ENCODE measurements at regions not wholly inside any gene's neighbourhood (a gene's known extent, or its start where the extent isn't known, plus 50 kb on each side); places are given as distances from the start of the nearest gene placed in this dataset.

- H3K4me1 ChIP-seq (ENCODE audit: control insufficient read depth, insufficient read depth, low read length, poor library complexity, severe bottlenecking) = peaks cover 8% of the 10 kb centered on the region
- H3K27ac ChIP-seq (ENCODE audit: insufficient read depth, low read length, poor library complexity, severe bottlenecking) = no peak overlapping the region
- H3K9me3 ChIP-seq (ENCODE audit: control insufficient read depth, low read length) = no peaks in the 10 kb centered on the region
- H3K27me3 ChIP-seq (replicated peaks; ENCODE audit: control insufficient read depth, insufficient read depth, low read length, poor library complexity, severe bottlenecking) = no peaks in the 10 kb centered on the region
- no peaks in the 10 kb centered on the region for H3K36me3 ChIP-seq (ENCODE audit: control insufficient read depth, insufficient read depth, low read length)
- no peak for DNase-seq
- no peak overlapping the region for H3K4me3 ChIP-seq (ENCODE audit: insufficient read depth, low read depth, low read length, poor library complexity, severe bottlenecking)
Observed at GRCh38 chr6:108793516-108794251, 54.5 kb upstream of the ARMC2 start.

- Histone ChIP-seq H3K27me3 (replicated peaks; ENCODE audit: control insufficient read depth, insufficient read depth, low read length, poor library complexity, severe bottlenecking) (no peaks in the 10 kb centered on the region), H3K4me3 (ENCODE audit: insufficient read depth, low read depth, low read length, poor library complexity, severe bottlenecking) (no peak overlapping the region), H3K4me1 (ENCODE audit: control insufficient read depth, insufficient read depth, low read length, poor library complexity, severe bottlenecking) (peaks cover 14% of the 10 kb centered on the region), H3K36me3 (ENCODE audit: control insufficient read depth, insufficient read depth, low read length) (no peaks in the 10 kb centered on the region), H3K27ac (ENCODE audit: insufficient read depth, low read length, poor library complexity, severe bottlenecking) (no peak overlapping the region), H3K9me3 (ENCODE audit: control insufficient read depth, low read length) (no peaks in the 10 kb centered on the region)
- DNase-seq = no peak
Observed at GRCh38 chr6:108795122-108795521, 53.1 kb upstream of the ARMC2 start.

- Histone ChIP-seq H3K27ac (ENCODE audit: insufficient read depth, low read length, poor library complexity, severe bottlenecking) (no peak overlapping the region), H3K4me3 (ENCODE audit: insufficient read depth, low read depth, low read length, poor library complexity, severe bottlenecking) (no peak overlapping the region)
- DNase-seq = no peak
Observed at GRCh38 chr6:108795814-108796213, 52.4 kb upstream of the ARMC2 start.

GRCh38 chr6:108796875-108797274, 51.3 kb upstream of the ARMC2 start:
- DNase-seq = no peak
- Histone ChIP-seq H3K27ac (ENCODE audit: insufficient read depth, low read length, poor library complexity, severe bottlenecking) (no peak overlapping the region), H3K4me3 (ENCODE audit: insufficient read depth, low read depth, low read length, poor library complexity, severe bottlenecking) (no peak overlapping the region), H3K4me1 (ENCODE audit: control insufficient read depth, insufficient read depth, low read length, poor library complexity, severe bottlenecking) (peaks cover 14% of the 10 kb centered on the region), H3K9me3 (ENCODE audit: control insufficient read depth, low read length) (no peaks in the 10 kb centered on the region), H3K27me3 (replicated peaks; ENCODE audit: control insufficient read depth, insufficient read depth, low read length, poor library complexity, severe bottlenecking) (no peaks in the 10 kb centered on the region), H3K36me3 (ENCODE audit: control insufficient read depth, insufficient read depth, low read length) (no peaks in the 10 kb centered on the region)

More at GRCh38 chr6:108795814-108796213, 52.4 kb upstream of the ARMC2 start:
- H3K36me3 ChIP-seq (ENCODE audit: control insufficient read depth, insufficient read depth, low read length) = no peaks in the 10 kb centered on the region
- no peaks in the 10 kb centered on the region for H3K9me3 ChIP-seq (ENCODE audit: control insufficient read depth, low read length)
- H3K4me1 ChIP-seq (ENCODE audit: control insufficient read depth, insufficient read depth, low read length, poor library complexity, severe bottlenecking) = peaks cover 14% of the 10 kb centered on the region
- no peaks in the 10 kb centered on the region for H3K27me3 ChIP-seq (replicated peaks; ENCODE audit: control insufficient read depth, insufficient read depth, low read length, poor library complexity, severe bottlenecking)

- H3K4me1 ChIP-seq (ENCODE audit: control insufficient read depth, insufficient read depth, low read length, poor library complexity, severe bottlenecking) = peaks cover 14% of the 10 kb centered on the region
- no peak overlapping the region for H3K27ac ChIP-seq (ENCODE audit: insufficient read depth, low read length, poor library complexity, severe bottlenecking)
- no peaks in the 10 kb centered on the region for H3K36me3 ChIP-seq (ENCODE audit: control insufficient read depth, insufficient read depth, low read length)
- no peaks in the 10 kb centered on the region for H3K9me3 ChIP-seq (ENCODE audit: control insufficient read depth, low read length)
- H3K27me3 ChIP-seq (replicated peaks; ENCODE audit: control insufficient read depth, insufficient read depth, low read length, poor library complexity, severe bottlenecking) = no peaks in the 10 kb centered on the region
- no peak overlapping the region for H3K4me3 ChIP-seq (ENCODE audit: insufficient read depth, low read depth, low read length, poor library complexity, severe bottlenecking)
- no peak for DNase-seq
Observed at GRCh38 chr6:108797951-108798669, 50.1 kb upstream of the ARMC2 start.
